Right lobe of liver (tissue), 6 donors: ENCODE measurements at regions not wholly inside any gene's neighbourhood (a gene's known extent, or its start where the extent isn't known, plus 50 kb on each side); places are given as distances from the start of the nearest gene placed in this dataset.

Experiments
- ATAC-seq, 4 donors: fragments of 200-7000 bp; cut with Tn5 transposase; one replicate each; pipeline ENCODE4 v1.9.1; 2020; ENCODE audit warnings: mild to moderate bottlenecking in 4 of 4, moderate library complexity in 4 of 4
- DNase-seq, 3 donors: peaks; one replicate each; pipeline ENCODE4 v3.0.0-alpha.2; 2020
- H3K27ac ChIP-seq, 3 donors: fragments of 200-600 bp; one replicate each; pipeline ENCODE4 v1.8.0; 2022
- H3K27me3 ChIP-seq, 2 donors: fragments of 200-600 bp; one replicate each; pipeline ENCODE4 v1.8.0; 2022
- H3K36me3 ChIP-seq, 4 donors: fragments of 200-600 bp; sonication (generic) in 1 of 4; one replicate each; pipeline versions ENCODE4 v1.5.1 to v1.8.0; 2017 to 2022; ENCODE audit warnings: control low read depth in 1 of 4
- H3K4me1 ChIP-seq, 4 donors: fragments of 200-600 bp; sonication (generic) in 1 of 4; one replicate each; pipeline versions ENCODE4 v1.5.1 to v1.8.0; 2017 to 2022; ENCODE audit warnings: control low read depth in 1 of 4
- H3K4me3 ChIP-seq, 3 donors: fragments of 200-600 bp; one replicate each; pipeline ENCODE4 v1.8.0; 2022
- H3K9me3 ChIP-seq, 4 donors: fragments of 200-600 bp; sonication (generic) in 1 of 4; one replicate each; pipeline versions ENCODE4 v1.5.1 to v1.8.0; 2017 to 2022; ENCODE audit warnings: control low read depth in 1 of 4
- POLR2A ChIP-seq: fragments of 450-650 bp; IDR thresholded peaks from one replicate; pipeline ENCODE4 v1.6.1; 2017; ENCODE audit warnings: antibody characterized with exemption, mild to moderate bottlenecking
- WGBS: methylation state at CpG from one replicate; pipeline ENCODE4 v1.1.6; 2018; ENCODE audit warnings: low coverage, low lambda C conversion rate; ENCODE audit not compliant: insufficient coverage; ENCODE audit errors: missing lambda C conversion rate; 5-methylcytosine and 5-hydroxymethylcytosine counted together
- intact Hi-C, 2 donors: fragments of 100-400 bp; cut with DNase I; formaldehyde crosslinking; loops; one replicate each; pipeline versions ENCODE4 v1.11.2 to v1.14.1; 2022
- TF ChIP-seq, protein P1 (sequence below), 4 donors: fragments of 200-600 bp in 3 of 4; fragments of 450-650 bp in 1 of 4; IDR thresholded peaks; one replicate each; pipeline versions ENCODE4 v1.5.1 to v1.8.0; 2016 to 2022; ENCODE audit warnings: antibody characterized with exemption in 4 of 4, mild to moderate bottlenecking in 2 of 4
- donor health status: DM: no; HTN: yes; CAD: no.
- donor health status: DM: no; HTN: no; CAD: no.
- donor health status: DM: no; HTN: no; CAD: no.
- donor health status: DM: no; HTN: yes; CAD: no.
- donor health status: DM: no; HTN: yes; CAD: no.

DNA sequence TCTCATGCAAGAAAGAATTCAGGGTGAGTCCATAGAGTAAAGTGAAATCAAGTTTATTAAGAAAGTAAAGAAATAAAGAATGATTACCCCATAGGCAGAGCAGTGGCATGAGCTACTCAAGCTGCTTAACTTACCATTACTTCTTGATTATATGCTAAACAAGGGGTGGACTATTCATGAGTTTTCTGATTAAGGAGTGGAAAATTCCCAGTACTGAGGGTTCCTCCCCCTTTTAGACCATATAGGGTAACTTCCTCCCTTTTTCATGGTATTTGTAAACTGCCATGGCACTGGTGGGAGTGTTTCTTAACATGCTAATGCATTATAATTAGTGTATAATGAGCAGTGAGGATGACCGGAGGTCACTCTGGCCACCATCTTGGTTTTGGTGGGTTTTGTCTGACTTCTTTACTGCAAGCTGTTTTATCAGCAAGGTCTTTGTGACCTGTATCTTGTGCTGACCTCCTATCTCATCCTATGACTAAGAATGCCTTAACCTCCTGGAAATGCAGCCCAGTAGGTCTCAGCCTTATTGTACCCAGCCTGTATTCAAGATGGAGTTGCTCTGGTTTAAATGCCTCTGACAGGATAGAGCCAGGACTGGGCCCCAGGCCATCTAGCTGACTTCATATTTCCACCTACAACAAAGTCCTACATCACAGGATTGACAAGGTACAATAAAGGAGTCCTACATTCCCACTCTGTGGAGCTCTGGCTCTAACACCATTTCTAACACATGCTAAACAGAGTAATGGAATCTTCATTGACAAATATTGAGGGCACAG lies 186.7 kb downstream of the NXNL2 start:
- Histone ChIP-seq H3K36me3 (no peaks in the 10 kb centered on the region), H3K27ac (no peak overlapping the region), H3K4me3 (no peak overlapping the region), H3K27me3 (no peaks in the 10 kb centered on the region), H3K9me3 (no peaks in the 10 kb centered on the region), H3K4me1 (no peaks in the 10 kb centered on the region)
- DNase-seq (no peak), ATAC-seq (no peak)
- TF ChIP-seq, protein P1, sequence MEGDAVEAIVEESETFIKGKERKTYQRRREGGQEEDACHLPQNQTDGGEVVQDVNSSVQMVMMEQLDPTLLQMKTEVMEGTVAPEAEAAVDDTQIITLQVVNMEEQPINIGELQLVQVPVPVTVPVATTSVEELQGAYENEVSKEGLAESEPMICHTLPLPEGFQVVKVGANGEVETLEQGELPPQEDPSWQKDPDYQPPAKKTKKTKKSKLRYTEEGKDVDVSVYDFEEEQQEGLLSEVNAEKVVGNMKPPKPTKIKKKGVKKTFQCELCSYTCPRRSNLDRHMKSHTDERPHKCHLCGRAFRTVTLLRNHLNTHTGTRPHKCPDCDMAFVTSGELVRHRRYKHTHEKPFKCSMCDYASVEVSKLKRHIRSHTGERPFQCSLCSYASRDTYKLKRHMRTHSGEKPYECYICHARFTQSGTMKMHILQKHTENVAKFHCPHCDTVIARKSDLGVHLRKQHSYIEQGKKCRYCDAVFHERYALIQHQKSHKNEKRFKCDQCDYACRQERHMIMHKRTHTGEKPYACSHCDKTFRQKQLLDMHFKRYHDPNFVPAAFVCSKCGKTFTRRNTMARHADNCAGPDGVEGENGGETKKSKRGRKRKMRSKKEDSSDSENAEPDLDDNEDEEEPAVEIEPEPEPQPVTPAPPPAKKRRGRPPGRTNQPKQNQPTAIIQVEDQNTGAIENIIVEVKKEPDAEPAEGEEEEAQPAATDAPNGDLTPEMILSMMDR (IDR thresholded peaks at IDR 0.05): no peak
- TF ChIP-seq POLR2A: no peak
- intact Hi-C loops: no loop called here
- no CpG with 5 or more reads among the region's 1 CpG for WGBS

DNA sequence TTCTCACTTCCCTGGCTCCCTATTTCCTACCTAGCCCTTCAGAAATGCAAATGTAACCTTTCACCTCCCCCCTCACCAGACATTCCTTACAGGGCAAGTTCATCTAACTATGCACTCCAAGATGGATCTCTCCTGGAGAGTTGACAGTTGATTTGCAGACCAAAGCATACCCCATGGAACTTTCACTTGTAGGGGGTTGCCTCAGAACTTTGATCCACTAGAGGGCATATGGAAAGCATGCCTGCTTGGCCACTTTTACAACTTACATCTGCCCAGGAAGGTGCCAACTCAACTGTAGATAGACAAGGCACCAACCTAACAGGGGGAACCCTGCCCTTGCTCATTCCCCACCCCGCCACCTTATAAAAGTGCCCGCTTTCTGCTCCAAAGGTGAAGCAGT lies 187.8 kb downstream of the NXNL2 start:
- H3K27me3 ChIP-seq: no peaks in the 10 kb centered on the region
- intact Hi-C loops: no loop called here
- H3K4me1 ChIP-seq: no peaks in the 10 kb centered on the region
- peak in 2 of 4 donors; percentile 36 to 38 for ATAC-seq
- H3K36me3 ChIP-seq: no peaks in the 10 kb centered on the region
- 68% methylated on average over 2 of the region's 2 CpGs for WGBS
- no peak for TF ChIP-seq POLR2A
- TF ChIP-seq, protein P1 (IDR thresholded peaks at IDR 0.05): peak in 2 of 4 donors; percentile 19 to 27
- no peak overlapping the region for H3K4me3 ChIP-seq
- no peak for DNase-seq
- H3K27ac ChIP-seq: no peak overlapping the region
- H3K9me3 ChIP-seq: no peaks in the 10 kb centered on the region

DNA sequence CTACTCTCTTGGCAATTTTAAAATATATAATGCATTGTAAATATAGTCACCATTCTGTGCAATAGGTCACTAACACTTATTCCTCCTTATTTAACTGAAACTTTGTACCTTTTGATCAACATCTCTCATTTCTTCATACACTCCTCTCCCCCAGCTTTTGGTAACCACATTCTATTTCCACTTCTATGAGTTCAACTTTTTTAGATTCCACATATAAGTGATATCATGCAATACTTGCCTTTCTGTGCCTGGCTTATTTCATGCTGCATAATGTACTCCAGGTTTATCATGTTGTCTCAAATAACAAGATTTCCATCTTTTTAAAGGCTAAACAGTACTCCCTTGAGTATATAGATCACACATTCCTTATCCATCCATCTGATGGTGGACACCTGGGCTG lies 188.8 kb downstream of the NXNL2 start:
- H3K4me1 ChIP-seq: no peaks in the 10 kb centered on the region
- no peak overlapping the region for H3K4me3 ChIP-seq
- DNase-seq: no peak
- intact Hi-C loops: no loop called here
- H3K27ac ChIP-seq: no peak overlapping the region
- H3K27me3 ChIP-seq: no peaks in the 10 kb centered on the region
- H3K9me3 ChIP-seq: no peaks in the 10 kb centered on the region
- ATAC-seq: no peak
- TF ChIP-seq, protein P1 (IDR thresholded peaks at IDR 0.05): no peak
- no peak for TF ChIP-seq POLR2A
- no peaks in the 10 kb centered on the region for H3K36me3 ChIP-seq

DNA sequence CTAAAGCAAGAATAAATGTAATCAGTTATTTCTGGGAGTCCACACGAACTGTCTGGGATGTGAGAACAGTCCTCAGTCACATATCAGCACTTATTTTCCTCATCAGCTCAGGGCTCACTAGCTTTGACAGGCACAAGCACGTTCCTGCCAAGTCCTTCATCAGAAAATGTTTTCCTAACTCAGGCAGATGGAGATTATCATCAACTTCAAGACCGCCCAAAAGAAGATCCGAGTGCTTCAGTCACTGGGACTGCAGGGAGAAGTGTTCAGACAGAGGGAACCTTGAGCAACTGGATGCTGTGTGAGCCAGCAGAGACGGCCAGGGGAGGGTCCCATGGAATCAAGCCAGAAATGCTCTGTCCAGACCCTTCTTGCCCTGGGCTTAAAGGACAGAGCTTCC lies 189.4 kb downstream of the NXNL2 start:
- no peak overlapping the region for H3K27ac ChIP-seq
- H3K4me1 ChIP-seq: no peaks in the 10 kb centered on the region
- ATAC-seq (no peak), DNase-seq (no peak)
- 40% methylated on average over 4 of the region's 5 CpGs for WGBS
- H3K27me3 ChIP-seq: no peaks in the 10 kb centered on the region
- intact Hi-C loops: no loop called here
- H3K36me3 ChIP-seq: no peaks in the 10 kb centered on the region
- no peaks in the 10 kb centered on the region for H3K9me3 ChIP-seq
- no peak for TF ChIP-seq POLR2A
- TF ChIP-seq, protein P1 (IDR thresholded peaks at IDR 0.05): no peak
- no peak overlapping the region for H3K4me3 ChIP-seq
